NT2/D1 (cell line): ENCODE measurements at regions not wholly inside any gene's neighbourhood (a gene's known extent, or its start where the extent isn't known, plus 50 kb on each side); places are given as distances from the start of the nearest gene placed in this dataset.

ENCODE experiments used
- SUZ12 ChIP-seq: IDR thresholded peaks from 2 replicates; pipeline ENCODE4 v1.6.1; 2011; ENCODE audit not compliant: insufficient read length, insufficient read depth; ENCODE audit errors: extremely low read depth
- YY1 ChIP-seq: IDR thresholded peaks from 2 replicates; pipeline ENCODE4 v1.6.1; 2011; ENCODE audit not compliant: insufficient read length, insufficient read depth
- ZNF274 ChIP-seq: IDR thresholded peaks from 2 replicates; pipeline ENCODE4 v1.6.1; 2011; ENCODE audit warnings: mild to moderate bottlenecking, low read depth, low read length

GRCh38 chr7:41544241-41544640 lies 158.6 kb downstream of the INHBA start:
- TF ChIP-seq ZNF274 (no peak), YY1 (no peak), SUZ12 (no peak)
